ENCODE measurements at regions not wholly inside any gene's neighbourhood (a gene's known extent, or its start where the extent isn't known, plus 50 kb on each side); places are given as distances from the start of the nearest gene placed in this dataset.

DNA sequence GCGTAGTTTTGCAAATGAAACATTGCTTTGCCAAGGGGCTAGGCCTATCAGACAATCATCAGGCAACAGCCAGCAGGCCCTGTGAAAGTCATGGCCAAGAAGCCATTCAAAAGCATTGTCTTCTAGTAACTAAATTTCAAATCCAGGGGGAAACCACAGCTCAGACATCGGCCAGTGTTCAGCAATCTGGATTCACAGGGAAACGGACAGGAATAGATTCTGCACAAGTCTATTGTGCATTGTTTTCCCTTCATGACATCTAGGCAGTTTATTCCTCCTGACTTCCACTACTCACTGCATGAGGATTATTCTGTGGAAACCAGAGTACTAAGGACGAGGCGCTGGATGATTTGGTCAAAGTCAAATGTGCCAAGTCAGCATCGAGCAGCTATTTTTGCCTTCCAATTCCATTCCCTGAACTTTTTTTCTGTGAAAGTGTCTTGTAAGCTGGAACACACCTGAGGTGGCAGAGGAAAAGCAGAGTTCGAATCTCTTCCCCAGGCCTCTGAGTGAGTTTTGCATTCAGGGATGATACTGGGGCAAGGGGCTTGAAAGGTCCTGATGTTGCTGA is 75.4 kb downstream of the VCPKMT start:
- no peak for DNase-seq

DNA sequence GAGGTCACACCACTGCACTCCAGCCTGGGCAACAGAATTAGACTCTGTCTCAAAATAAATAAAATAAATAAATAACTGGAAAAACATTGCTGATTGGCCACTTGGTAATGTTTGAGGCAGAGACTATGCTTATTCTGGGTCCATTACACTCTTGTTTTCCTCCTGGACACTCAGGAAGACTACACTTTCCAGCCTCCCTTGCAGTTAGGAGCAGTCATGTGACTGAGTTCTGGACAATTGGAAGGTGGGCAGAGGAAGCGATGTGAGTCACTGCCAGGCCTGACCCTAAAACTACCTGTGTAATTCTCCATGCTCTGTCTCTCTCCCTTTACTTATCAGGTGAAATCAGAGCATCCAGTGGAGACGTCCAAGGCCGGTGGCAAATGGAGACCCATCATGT is 74.4 kb downstream of the VCPKMT start:
- DNase-seq = no peak

DNA sequence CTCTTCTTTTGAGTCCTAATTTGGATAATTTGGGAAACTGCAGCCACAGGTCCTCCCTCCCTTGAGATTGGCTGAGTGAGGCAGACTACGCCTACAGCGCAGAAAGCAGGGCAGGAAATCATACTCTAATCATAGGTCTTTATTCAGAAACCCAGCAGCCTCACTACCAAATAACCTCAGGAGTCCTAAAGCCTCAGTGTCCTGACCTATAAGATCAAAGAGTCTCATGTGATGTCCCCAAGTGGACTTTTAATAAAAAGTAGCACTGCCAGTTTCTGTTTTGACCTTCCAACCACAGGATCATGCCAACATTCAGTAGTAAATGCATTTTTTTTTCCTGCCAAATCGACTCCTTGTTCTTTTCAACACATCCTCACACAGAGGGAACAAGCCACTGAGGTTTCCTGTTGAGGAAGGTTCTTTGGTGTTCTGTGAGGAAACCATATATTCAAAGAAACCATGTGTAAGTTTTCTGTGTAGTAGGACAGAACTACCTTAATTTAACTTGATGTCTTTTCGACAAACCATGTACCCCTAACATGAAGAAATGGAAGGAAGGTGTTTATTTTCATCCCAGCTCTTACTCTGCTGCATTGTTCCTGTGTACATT is 72.2 kb downstream of the VCPKMT start:
- DNase-seq = peak in 1 of 2 donors; percentile 42

DNA sequence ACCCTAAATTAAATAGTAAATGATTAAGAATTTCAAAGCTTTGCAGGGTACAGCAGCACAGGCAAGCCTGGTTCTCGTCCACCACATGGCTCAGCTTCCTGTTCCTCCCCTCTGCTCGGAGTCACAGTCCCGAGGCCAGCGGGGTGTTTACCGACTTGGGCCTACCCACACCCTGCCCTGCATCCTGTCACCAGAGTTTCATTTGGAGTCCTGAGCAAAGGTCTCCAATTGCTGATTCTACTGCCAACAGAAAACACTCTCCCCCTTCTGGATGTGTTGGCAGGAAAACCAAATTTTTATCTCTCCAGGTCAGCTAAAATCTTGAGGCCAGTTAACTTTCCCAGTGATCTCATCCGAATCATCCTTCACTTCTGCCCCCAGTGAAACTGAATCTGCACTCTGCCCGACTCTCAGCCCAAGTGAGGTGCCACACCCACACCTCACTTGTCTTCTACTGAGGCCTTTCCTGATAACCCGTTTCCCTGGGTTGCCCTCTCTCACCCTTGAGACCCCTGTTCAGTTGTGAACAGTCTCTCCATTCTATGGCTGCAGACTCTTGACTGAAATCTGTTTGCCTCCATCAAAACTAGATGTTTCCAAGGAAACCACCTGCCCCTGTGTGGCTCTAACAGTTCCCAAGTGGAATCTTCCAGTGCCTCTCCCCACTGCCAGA is 71.2 kb downstream of the VCPKMT start:
- DNase-seq = peak; percentile 73 to 83

DNA sequence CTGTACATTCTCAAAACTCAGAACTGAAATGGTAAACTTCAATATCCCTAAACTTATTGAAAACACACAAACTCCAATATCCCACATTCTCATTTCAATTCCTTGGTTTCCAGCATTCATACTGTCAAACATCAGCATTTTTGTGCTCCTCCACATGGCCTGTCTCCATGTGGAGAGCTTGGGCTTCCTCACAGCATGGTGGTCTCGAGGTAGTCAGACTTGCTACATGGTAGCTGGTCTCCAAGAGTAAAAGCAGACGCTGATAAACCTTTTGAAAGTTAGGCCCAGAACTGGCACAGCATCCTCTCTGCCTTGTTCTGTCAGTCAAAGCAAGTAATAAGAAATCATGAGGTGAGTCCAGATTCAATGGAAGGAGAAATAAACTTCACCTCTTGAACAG is 70.5 kb downstream of the VCPKMT start:
- DNase-seq = no peak

DNA sequence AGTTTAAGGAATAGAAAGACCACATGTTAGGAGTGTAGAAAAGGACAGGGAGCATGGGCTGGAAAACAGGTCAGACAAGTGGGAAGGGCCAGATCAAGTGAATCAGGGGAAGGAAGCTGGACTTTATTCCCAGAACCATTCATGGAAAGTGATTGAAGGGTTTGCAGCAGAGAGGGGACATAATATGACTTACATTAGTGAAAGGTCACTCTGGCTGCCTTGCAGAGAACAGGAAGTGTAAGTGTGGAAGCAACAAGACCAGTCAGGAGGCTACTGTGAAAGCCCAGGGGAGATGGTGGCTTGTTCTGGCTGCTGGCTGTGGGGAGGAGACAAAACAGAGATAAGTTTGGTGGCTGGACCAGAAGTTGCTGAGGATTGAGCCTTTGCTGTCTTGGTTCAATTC is 69.1 kb downstream of the VCPKMT start:
- peak in 1 of 2 donors; percentile 46 for DNase-seq

DNA sequence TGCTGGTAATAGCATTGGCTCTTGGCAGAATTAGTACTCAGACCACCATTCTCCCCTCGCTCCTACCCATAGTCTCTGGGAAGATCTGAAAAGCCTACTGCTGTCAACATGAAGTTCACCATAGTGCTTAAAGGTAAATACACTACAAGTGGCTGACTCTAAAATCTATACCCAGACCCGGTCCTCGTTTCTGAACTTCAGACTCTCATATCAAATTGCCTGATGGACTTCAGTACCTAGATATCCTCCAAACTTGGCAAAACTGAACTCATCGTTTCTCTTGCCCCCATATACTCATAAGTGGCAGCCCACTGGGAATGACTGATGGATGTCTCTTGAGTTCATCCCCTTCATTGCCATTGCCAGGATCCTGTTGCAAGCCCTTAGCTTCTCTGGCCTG is 67.3 kb downstream of the VCPKMT start:
- DNase-seq = no peak

DNA sequence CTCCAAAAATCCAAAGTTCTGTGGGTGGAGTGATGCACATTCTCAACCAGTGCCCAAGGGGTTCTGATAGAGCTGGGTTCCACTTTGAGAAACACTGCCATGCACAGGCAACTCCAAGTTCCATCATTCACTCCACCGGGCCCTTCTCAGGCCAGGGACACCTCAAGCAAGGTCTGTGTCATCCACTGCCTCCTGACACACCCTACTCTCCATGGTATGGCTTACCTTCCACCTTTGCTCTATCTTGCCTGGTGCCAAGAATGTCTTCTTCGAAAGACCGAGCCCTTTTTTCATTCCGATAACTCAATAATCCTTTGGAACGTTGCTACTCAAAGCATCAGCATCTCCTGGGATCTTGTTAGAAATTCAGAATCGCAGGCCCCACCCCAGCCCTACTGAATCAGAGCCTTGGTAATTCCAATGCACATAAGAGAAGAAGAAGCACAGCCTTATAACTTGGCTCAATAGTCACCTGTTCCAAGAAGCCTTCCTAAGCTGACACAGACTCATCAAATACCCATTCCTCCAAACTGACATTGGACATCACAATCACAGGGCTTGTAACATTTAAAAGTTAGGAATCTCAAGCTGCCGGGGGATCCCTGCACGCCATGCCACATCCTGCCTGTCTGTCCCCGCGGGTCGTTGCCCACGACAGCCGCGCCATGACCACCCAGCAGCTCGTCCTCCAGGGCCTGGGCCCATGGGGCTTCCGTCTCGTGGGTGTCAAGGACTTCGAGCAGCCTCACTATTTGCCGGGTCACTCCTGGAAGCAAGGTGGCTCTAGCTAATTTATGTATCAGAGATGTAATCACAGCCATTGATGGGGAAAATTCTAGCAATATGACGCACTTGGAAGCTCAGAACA is 66.4 kb downstream of the VCPKMT start:
- no peak for DNase-seq

DNA sequence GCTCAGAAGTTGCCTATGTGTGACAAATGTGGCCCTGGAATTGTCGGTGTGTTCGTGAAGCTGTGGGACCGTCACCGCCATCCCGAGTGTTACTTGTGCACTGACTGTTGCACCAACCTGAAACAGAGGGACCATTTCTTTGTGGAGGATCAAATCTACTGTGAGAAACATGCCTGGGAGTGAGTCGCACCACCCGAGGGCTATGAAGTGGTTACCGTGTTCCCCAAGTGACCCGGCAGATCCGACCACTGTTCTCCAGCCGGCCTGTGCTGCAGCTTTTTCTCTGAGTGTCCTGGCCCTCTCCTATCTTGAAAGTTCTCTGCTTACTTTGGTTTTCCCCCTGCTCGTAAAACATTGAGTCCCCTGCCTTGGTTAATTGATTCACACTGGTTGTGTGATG is 65.3 kb downstream of the VCPKMT start:
- no peak for DNase-seq

DNA sequence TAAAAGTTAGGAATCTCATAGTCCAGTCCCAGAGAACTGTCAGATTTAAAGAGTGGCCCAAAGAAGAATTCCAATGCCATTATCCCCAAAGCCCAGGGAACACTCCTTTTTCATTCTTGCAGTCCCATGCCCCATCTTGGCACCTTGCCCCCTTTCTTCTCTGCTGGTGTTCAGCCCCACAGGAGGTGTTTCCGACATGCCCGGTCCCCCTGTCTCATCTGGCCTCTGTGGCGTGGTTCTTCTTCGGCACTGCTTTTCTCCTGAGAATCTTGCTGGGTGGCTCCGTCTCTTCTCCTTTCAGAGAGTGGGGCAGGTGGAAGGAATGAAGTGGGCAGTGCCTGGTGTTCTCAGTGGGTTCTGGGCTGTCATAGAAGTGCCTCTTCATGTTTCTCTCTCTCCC is 64.7 kb downstream of the VCPKMT start:
- no peak for DNase-seq

DNA sequence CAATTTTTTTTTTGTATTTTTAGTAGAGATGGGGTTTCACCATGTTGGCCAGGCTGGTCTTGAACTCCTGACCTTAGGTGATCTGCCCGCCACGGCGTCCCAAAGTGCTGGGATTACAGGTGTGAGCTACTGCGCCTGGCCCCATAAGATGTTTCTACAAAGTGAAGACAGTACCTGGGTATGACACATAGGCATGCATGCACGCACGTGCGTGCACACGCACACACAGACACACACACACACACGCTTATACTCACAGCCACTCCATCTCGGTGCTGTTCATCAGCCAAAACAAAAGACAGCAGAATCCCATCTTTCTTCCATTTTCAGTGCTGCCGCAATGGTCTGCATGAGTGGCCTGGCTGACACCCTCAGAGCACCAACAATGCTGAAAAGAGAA is 63.9 kb downstream of the VCPKMT start:
- DNase-seq = no peak

DNA sequence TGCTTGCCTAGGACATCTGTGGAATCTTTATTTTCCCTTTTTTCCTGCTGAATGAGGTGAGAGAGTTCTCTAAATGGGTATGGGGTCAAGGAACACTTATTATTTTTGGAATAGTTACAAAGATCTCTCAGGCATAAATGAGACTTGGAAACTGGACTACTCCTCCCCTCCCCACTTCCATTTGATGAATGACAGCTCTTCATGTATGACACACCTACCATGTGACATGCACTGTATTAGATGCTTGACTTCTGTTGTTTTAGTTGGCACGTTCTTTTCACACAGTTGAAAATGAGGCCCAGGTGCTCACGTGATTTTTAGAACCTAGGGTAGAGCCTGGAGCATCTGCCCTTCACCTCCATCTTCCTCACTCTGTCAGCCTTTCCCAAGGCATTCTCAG is 62.4 kb downstream of the VCPKMT start:
- no peak for DNase-seq

DNA sequence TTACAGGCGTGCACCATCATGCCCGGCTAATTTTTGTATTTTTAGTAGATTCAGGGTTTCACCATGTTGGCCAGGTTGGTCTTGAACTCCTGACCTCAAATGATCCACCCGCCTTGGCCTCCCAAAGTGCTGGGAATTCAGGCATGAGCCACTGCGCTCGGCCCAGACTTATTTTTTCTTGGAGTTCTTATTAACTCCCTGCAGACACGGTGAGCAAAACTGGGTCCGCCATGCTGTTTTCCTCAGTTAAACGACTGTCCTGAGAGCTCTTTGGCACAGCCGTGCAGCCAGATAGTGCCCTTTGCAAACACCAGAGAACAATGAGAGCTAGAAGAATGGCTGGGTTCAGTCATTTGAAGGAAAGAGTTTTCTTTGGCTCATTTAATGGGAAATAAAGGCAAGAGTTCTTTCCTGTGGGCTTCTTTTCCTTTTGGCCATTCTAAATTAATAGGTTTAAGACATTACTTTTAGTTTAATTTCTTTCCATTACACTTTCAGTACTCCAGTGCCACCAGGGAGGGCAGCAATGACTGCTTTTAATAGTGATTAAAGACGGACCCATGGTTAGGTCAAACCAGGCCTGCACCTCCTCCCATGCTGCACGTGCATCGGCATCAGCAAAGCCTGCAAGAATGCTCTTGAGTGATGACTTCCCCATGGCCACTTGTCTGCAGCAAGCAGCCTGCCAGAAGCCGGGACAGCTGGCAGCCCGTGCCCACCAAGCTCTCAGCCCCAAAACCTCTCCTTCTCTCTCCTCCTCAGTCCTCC is 60.7 kb downstream of the VCPKMT start:
- DNase-seq = peak in 1 of 2 donors; percentile 52

DNA sequence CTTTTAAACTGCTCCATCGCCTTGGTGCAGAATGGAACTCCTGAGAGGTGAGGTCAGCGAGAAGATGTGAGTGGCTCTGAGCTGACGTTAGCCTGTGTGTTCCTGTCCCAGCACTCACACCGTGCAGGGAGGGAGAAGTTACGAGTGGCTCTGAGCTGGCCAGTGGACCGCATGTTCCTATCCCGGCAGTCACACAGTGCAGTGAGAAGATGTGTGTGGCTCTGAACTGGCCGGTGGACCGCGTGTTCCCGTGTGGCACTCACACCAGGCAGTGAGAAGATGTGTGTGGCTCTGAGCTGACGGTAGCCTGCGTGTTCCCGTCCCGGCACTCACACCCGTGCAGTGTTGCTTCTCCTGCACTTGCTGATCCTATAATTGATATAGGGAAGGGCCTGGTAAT is 59.9 kb downstream of the VCPKMT start:
- DNase-seq = no peak

DNA sequence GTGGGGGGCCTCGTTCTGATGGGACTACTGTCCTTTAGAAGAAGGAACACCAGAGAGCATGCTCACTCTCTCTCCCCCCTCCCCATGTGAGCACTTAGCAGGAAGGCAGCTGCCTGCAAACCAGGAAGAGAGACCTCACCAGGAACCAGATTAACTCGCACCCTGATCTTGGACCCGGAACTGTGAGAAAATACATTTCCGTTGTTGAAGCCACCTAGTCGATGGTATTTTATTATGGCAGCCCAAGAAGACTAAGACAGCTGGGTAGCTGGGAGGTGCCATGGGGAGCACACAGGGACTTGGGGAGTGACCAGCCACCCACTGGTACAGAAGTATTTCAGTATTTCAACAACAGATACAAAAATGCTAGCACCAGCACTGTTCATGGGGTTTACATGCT is 59.0 kb downstream of the VCPKMT start:
- DNase-seq = no peak

DNA sequence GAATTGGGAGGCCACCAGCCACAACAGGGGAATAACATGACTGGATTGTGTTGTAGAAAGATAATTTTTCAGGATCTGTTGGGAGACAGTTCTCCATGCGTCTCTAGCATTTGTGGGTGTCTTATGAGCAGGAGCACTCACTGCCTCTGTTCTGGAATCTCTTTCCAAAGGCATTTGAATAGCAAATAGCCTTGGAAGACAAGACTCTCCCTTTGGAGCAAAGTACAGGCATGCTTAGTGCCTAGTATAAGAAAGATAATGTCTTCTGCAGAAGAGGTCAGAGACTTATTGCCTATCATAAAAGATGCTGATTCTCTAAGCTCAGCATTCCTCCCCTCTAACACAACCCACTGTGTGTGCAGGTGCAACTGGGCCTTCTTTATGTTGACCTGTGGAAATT is 58.3 kb downstream of the VCPKMT start:
- DNase-seq = no peak

All from CD4-positive, alpha-beta T cell treated with Interleukin-1 beta for 1 hour (primary cell).